Endodermal cell (in vitro differentiated cells): ENCODE measurements at regions not wholly inside any gene's neighbourhood (a gene's known extent, or its start where the extent isn't known, plus 50 kb on each side); places are given as distances from the start of the nearest gene placed in this dataset.

Source experiments
- DNase-seq: peaks from one replicate; pipeline ENCODE4 v3.0.0-alpha.2; 2017
- H3K27ac ChIP-seq: 2 replicates; pipeline ENCODE4 v1.5.1; 2013; ENCODE audit warnings: mild to moderate bottlenecking, low read depth, low read length, moderate library complexity
- H3K27me3 ChIP-seq: 2 replicates; pipeline ENCODE4 v1.6.1; 2013; ENCODE audit warnings: mild to moderate bottlenecking, low read length, moderate library complexity; ENCODE audit not compliant: insufficient read depth, control insufficient read depth, poor library complexity, severe bottlenecking
- H3K36me3 ChIP-seq: 2 replicates; pipeline ENCODE4 v1.7.0; 2013; ENCODE audit warnings: mild to moderate bottlenecking, low read length, moderate library complexity; ENCODE audit not compliant: control insufficient read depth, insufficient read depth
- H3K4me1 ChIP-seq: one replicate; pipeline ENCODE4 v1.7.0; 2013; ENCODE audit warnings: low read length; ENCODE audit not compliant: control insufficient read depth, insufficient read depth
- H3K4me3 ChIP-seq: 2 replicates; pipeline ENCODE4 v1.5.1; 2013; ENCODE audit warnings: mild to moderate bottlenecking, low read length, moderate library complexity
- H3K9ac ChIP-seq: 2 replicates; pipeline ENCODE4 v1.6.1; 2013; ENCODE audit warnings: mild to moderate bottlenecking, low read length, moderate library complexity; ENCODE audit not compliant: poor library complexity, severe bottlenecking; ENCODE audit errors: extremely low read depth
- H3K9me3 ChIP-seq: 2 replicates; pipeline ENCODE4 v1.6.1; 2013; ENCODE audit warnings: mild to moderate bottlenecking, low read length, moderate library complexity; ENCODE audit not compliant: control insufficient read depth
- H3K27ac Mint-ChIP-seq: 2 replicates; pipeline ENCODE4 v1.8.0; 2020; ENCODE audit warnings: mixed read lengths
- H3K27me3 Mint-ChIP-seq: 2 replicates; pipeline ENCODE4 v1.8.0; 2021; ENCODE audit warnings: mild to moderate bottlenecking, mixed read lengths; ENCODE audit not compliant: insufficient read depth
- H3K36me3 Mint-ChIP-seq: 2 replicates; pipeline ENCODE4 v1.8.0; 2020; ENCODE audit warnings: low read depth, mixed read lengths
- H3K4me1 Mint-ChIP-seq: 2 replicates; pipeline ENCODE4 v1.8.0; 2020; ENCODE audit warnings: mixed read lengths
- H3K4me3 Mint-ChIP-seq: 2 replicates; pipeline ENCODE4 v1.8.0; 2020; ENCODE audit warnings: mild to moderate bottlenecking, moderate library complexity, mixed read lengths
- H3K9me3 Mint-ChIP-seq: 2 replicates; pipeline ENCODE4 v1.8.0; 2020; ENCODE audit warnings: mild to moderate bottlenecking, mixed read lengths
- WGBS, 2 experiments: methylation state at CpG; one replicate each; pipeline versions ENCODE4 v1.1.5 to v1.1.7; 2013; ENCODE audit warnings: missing lambda C conversion rate in 2 of 2, mixed read lengths in 1 of 2; ENCODE audit not compliant: insufficient coverage in 1 of 2, insufficient read length in 1 of 2; 5-methylcytosine and 5-hydroxymethylcytosine counted together
- TF ChIP-seq, protein P1 (sequence below): fragments of 200-600 bp; sonication (generic); conservative IDR thresholded peaks from 2 replicates; pipeline ENCODE4 v1.5.0; 2021; ENCODE audit warnings: antibody characterized with exemption, mild to moderate bottlenecking

DNA sequence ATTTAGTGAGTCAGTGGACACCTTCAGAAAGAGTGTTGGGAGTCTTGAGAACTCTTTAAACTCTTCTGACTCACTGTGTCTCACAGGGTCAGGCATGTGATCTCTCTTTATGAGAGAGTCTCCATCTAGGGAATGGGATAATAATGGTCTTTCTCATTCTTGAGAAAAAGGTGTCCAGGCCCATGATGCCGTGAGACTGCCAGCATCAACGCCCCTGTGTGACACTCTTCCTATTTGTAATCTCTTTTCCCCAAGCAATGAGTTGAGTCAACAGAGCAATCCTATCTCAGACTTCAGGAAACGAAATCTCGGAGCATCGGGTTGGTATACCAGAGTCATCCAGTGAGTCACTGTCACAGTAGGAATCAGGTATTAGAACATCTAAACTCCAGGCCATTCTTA, 82.3 kb upstream of the BMP2 start:
- Mint-ChIP-seq H3K4me1 (peaks cover 24% of the 10 kb centered on the region), H3K4me3 (no peak overlapping the region), H3K27ac (no peak overlapping the region), H3K27me3 (no peaks in the 10 kb centered on the region), H3K36me3 (no peaks in the 10 kb centered on the region), H3K9me3 (no peaks in the 10 kb centered on the region)
- Histone ChIP-seq H3K27ac (no peak overlapping the region), H3K4me1 (peaks cover 12% of the 10 kb centered on the region), H3K36me3 (no peaks in the 10 kb centered on the region), H3K4me3 (no peak overlapping the region), H3K9me3 (no peaks in the 10 kb centered on the region), H3K27me3 (no peaks in the 10 kb centered on the region), H3K9ac (no peak overlapping the region)
- no peak for DNase-seq
- TF ChIP-seq, protein P1, sequence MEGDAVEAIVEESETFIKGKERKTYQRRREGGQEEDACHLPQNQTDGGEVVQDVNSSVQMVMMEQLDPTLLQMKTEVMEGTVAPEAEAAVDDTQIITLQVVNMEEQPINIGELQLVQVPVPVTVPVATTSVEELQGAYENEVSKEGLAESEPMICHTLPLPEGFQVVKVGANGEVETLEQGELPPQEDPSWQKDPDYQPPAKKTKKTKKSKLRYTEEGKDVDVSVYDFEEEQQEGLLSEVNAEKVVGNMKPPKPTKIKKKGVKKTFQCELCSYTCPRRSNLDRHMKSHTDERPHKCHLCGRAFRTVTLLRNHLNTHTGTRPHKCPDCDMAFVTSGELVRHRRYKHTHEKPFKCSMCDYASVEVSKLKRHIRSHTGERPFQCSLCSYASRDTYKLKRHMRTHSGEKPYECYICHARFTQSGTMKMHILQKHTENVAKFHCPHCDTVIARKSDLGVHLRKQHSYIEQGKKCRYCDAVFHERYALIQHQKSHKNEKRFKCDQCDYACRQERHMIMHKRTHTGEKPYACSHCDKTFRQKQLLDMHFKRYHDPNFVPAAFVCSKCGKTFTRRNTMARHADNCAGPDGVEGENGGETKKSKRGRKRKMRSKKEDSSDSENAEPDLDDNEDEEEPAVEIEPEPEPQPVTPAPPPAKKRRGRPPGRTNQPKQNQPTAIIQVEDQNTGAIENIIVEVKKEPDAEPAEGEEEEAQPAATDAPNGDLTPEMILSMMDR, result no peak
- 76 to 93% methylated on average over 5 of the region's 5 CpGs for WGBS, 2 experiments

DNA sequence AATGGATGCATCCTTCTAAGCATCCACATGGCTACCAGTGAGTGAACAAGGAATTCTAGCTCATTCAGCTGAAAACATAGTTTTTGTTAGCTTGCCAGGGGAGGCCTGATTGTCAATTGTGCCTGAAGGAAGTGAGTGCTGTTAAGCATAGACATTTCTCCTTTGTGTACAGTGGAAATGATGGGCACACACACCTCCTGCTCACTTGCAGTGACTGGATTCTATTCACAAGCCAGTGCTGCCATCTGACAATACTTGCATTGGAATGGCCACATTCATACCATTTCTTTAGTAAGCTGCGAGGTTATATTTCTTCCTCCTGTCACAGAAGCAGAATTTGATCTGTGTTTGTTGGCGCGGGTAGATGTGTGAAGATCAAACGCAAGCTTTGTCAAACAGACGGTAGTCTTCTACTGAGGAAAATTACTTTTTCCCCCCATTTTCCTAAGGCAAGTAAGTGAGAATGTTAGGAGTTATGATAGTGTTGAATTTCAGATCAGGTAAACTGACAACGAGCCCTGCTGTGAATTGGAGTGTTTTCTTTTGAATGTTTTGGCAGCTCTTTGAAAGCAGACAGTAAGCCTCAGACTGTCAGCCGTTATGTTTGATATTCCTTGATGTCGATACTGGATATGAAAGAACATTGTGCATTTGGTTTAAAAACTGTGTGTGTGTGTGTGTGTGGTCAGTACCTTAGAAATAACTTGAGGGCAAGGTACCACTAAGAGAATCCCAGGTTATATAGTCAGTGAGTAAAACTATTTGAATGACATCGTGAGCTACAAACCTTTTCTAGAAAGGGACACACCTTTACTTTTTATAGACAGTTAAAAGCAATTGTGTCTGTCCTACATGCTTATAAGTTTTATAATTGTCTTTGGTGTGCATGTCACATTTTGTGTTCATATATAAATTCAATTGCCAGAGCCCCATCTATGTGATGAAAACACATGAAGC, 84.2 kb upstream of the BMP2 start:
- Mint-ChIP-seq H3K9me3 (no peaks in the 10 kb centered on the region), H3K36me3 (no peaks in the 10 kb centered on the region), H3K4me3 (no peak overlapping the region), H3K27ac (no peak overlapping the region), H3K4me1 (peaks cover 37% of the 10 kb centered on the region), H3K27me3 (no peaks in the 10 kb centered on the region)
- no peak overlapping the region for H3K9ac ChIP-seq
- no peaks in the 10 kb centered on the region for H3K9me3 ChIP-seq
- H3K4me3 ChIP-seq, result no peak overlapping the region
- no peak for DNase-seq
- TF ChIP-seq, protein P1, result no peak
- H3K27me3 ChIP-seq, result no peaks in the 10 kb centered on the region
- no peak overlapping the region for H3K27ac ChIP-seq
- H3K4me1 ChIP-seq, result peaks cover 16% of the 10 kb centered on the region
- WGBS, 2 experiments, result 90 to 97% methylated on average over 3 to 9 of the region's 9 CpGs
- no peaks in the 10 kb centered on the region for H3K36me3 ChIP-seq

DNA sequence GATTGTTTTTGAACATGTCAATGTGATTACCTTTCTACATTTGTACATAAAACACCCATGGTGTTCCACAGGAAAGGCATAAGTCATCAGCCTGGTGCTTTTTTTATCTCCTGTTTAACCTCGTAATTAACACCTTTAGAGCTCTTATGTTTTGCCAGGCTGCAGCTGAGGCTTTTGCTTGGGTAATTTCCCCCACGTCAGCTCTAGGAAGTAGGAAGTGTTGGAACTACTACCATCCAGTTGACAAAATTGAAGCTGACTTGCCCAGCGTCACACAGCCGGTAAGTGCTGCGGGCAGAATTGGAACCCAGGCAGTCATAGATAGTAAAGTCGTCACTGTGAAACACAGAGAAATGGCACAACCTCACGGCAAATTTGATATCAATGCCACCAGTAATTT, 86.6 kb upstream of the BMP2 start:
- Histone ChIP-seq H3K9ac (no peak overlapping the region), H3K4me3 (no peak overlapping the region), H3K27ac (no peak overlapping the region), H3K27me3 (no peaks in the 10 kb centered on the region), H3K4me1 (peaks cover 16% of the 10 kb centered on the region), H3K9me3 (no peaks in the 10 kb centered on the region), H3K36me3 (no peaks in the 10 kb centered on the region)
- TF ChIP-seq, protein P1, result no peak
- Mint-ChIP-seq H3K36me3 (no peaks in the 10 kb centered on the region), H3K27me3 (no peaks in the 10 kb centered on the region), H3K4me1 (peaks cover 45% of the 10 kb centered on the region), H3K9me3 (no peaks in the 10 kb centered on the region), H3K27ac (peak overlapping the region; percentile 27), H3K4me3 (no peak overlapping the region)
- WGBS, 2 experiments, result 90 to 97% methylated on average over 6 to 7 of the region's 7 CpGs
- DNase-seq, result no peak
